ENCODE measurements at regions not wholly inside any gene's neighbourhood (a gene's known extent, or its start where the extent isn't known, plus 50 kb on each side); places are given as distances from the start of the nearest gene placed in this dataset.

GRCh38 chr10:113300617-113301016, 252.2 kb upstream of the HABP2 start:
- TF ChIP-seq CTCF (conservative IDR thresholded peaks at IDR 0.05) (no peak), EZH2 (IDR thresholded peaks at IDR 0.05; ENCODE audit: low read depth) (no peak)

Data from PC-9 (cell line).